Aorta (tissue), 5 donors: ENCODE measurements at regions not wholly inside any gene's neighbourhood (a gene's known extent, or its start where the extent isn't known, plus 50 kb on each side); places are given as distances from the start of the nearest gene placed in this dataset.

ENCODE experiments used
- ATAC-seq: fragments of 200-7000 bp; cut with Tn5 transposase; one replicate; pipeline ENCODE4 v1.9.1; 2022; ENCODE audit warnings: moderate library complexity; ENCODE audit not compliant: low FRiP score
- DNase-seq, 2 donors: peaks; one replicate each; pipeline ENCODE4 v3.0.0-alpha.2; 2020
- H3K27ac ChIP-seq, 2 donors: one replicate each; pipeline ENCODE4 v1.5.1; 2013; ENCODE audit warnings: low read length in 2 of 2, mild to moderate bottlenecking in 2 of 2, moderate library complexity in 2 of 2, control low read depth in 1 of 2, inconsistent platforms in 1 of 2, low read depth in 1 of 2
- H3K27me3 ChIP-seq, 2 donors: one replicate each; pipeline ENCODE4 v1.6.1; 2013; ENCODE audit warnings: control low read depth in 1 of 2, low read length in 1 of 2, mild to moderate bottlenecking in 1 of 2, moderate library complexity in 1 of 2; ENCODE audit not compliant: insufficient read depth in 2 of 2, control insufficient read depth in 1 of 2
- H3K36me3 ChIP-seq, 2 donors: one replicate each; pipeline ENCODE4 v1.6.1; 2013; ENCODE audit warnings: control low read depth in 1 of 2, low read length in 1 of 2, mild to moderate bottlenecking in 1 of 2; ENCODE audit not compliant: insufficient read depth in 2 of 2, control insufficient read depth in 1 of 2
- H3K4me1 ChIP-seq, 2 donors: one replicate each; pipeline ENCODE4 v1.6.1; 2013; ENCODE audit warnings: low read length in 2 of 2, control low read depth in 1 of 2, mild to moderate bottlenecking in 1 of 2, moderate library complexity in 1 of 2; ENCODE audit not compliant: insufficient read depth in 2 of 2, control insufficient read depth in 1 of 2
- H3K4me3 ChIP-seq, 2 donors: one replicate each; pipeline ENCODE4 v1.5.1; 2013; ENCODE audit warnings: low read length in 2 of 2, control low read depth in 1 of 2, mild to moderate bottlenecking in 1 of 2
- H3K9me3 ChIP-seq: one replicate; pipeline ENCODE4 v1.6.1; 2013; ENCODE audit warnings: mild to moderate bottlenecking, low read length; ENCODE audit not compliant: control insufficient read depth
- WGBS, 2 donors: extraction: QIAGEN DNeasy Blood & Tissue Kit; methylation state at CpG; one replicate each; pipeline ENCODE4 v1.1.7; 2013; 5-methylcytosine and 5-hydroxymethylcytosine counted together
- intact Hi-C, 2 donors: fragments of 100-400 bp; cut with DNase I; formaldehyde crosslinking; loops; one replicate each; pipeline versions ENCODE4 v1.14.2 to v1.15.0; 2022
- donor health status: healthy with polysubstance abuse.
- donor health status: Bipolar disorder and iron deficiency.
- donor health status: DM: no; HTN: no; CAD: no.
- donor health status: DM: no; HTN: no; CAD: no.
- donor health status: DM: yes; HTN: yes; CAD: no.

DNA sequence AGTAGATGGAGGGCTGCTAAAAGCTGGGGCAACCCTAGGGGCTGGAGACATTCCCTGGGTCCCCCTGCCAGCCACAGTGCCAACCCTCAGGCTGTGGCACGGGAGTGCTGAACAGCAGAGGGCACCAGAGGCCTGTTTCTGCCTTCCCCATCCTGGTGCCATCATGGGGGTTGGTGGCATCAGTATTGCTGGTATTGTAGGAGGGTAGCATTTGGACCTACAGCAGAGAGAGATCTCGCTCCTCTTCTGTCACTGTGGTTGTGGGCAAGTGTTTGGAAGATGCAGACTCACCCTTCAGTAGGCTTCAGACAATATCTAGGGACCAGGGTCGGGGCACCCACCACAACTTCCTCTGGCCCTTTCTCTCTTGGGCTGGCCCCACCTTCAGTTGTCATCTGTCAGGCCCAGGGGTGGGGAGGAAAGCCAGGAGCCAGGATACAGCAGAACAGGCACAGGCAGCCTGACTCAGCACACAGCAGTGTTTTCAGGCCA lies 123.5 kb downstream of the RPLP1 start:
- no peak overlapping the region for H3K27ac ChIP-seq
- H3K9me3 ChIP-seq = no peaks in the 10 kb centered on the region
- DNase-seq (peak; percentile 79 to 86), ATAC-seq (peak; percentile 79)
- intact Hi-C loops = loop anchor here (2.0 to 10.0 kb wide), 5 partner anchors 77 to 911 kb away; partner anchors contain the start of gene TLE3 (in 1 of the 2)
- no peak overlapping the region for H3K4me3 ChIP-seq
- no peaks in the 10 kb centered on the region for H3K36me3 ChIP-seq
- 65 to 82% methylated on average over 3 of the region's 3 CpGs for WGBS, 2 donors
- H3K4me1 ChIP-seq = no peaks in the 10 kb centered on the region
- H3K27me3 ChIP-seq = no peaks in the 10 kb centered on the region

GRCh38 chr15:69576948-69577351 lies 124.3 kb downstream of the RPLP1 start:
- 95 to 99% methylated on average over 4 of the region's 4 CpGs for WGBS, 2 donors
- intact Hi-C loops = loop anchor here (2.0 to 10.0 kb wide), 5 partner anchors 76 to 910 kb away; partner anchors contain the start of gene TLE3 (in 1 of the 2)
- Histone ChIP-seq H3K9me3 (no peaks in the 10 kb centered on the region), H3K27ac (no peak overlapping the region), H3K4me1 (no peaks in the 10 kb centered on the region), H3K4me3 (no peak overlapping the region), H3K36me3 (no peaks in the 10 kb centered on the region), H3K27me3 (no peaks in the 10 kb centered on the region)
- peak; percentile 12 to 41 for DNase-seq
- ATAC-seq = no peak

- peak; percentile 21 to 50 for DNase-seq
- H3K4me3 ChIP-seq = no peak overlapping the region
- no peaks in the 10 kb centered on the region for H3K4me1 ChIP-seq
- no peaks in the 10 kb centered on the region for H3K36me3 ChIP-seq
- 94 to 98% methylated on average over 7 of the region's 7 CpGs for WGBS, 2 donors
- no peak for ATAC-seq
- H3K27me3 ChIP-seq = no peaks in the 10 kb centered on the region
- no peak overlapping the region for H3K27ac ChIP-seq
- H3K9me3 ChIP-seq = no peaks in the 10 kb centered on the region
- intact Hi-C loops = loop anchor here (2.0 to 10.0 kb wide), 5 partner anchors 75 to 910 kb away; partner anchors contain the start of gene TLE3 (in 1 of the 2)
These were observed 124.8 kb downstream of the RPLP1 start for GRCh38 chr15:69577397-69577796.

DNA sequence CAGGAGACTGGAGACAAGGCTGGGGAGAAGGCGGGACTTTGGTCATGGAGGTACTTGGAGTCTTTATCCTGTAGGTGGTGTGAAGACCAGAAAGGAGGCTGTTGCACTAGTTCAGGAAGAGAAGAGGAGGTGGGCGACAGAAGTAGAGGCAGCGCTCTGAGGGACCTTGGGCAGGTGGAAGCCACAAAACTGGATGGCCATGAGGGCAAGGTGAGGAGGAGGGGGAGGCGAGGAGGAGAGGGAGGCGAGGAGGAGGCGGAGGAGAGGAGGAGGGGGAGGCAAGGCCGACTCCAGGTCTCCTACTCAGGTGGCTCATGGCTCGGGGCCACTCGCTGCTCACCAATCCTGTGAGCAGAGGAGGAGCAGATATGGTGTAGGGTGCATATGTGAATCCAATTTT lies 125.6 kb downstream of the RPLP1 start:
- H3K9me3 ChIP-seq = no peaks in the 10 kb centered on the region
- no peaks in the 10 kb centered on the region for H3K27me3 ChIP-seq
- ATAC-seq = no peak
- DNase-seq = peak in 1 of 2 donors; percentile 67
- no peak overlapping the region for H3K4me3 ChIP-seq
- no peaks in the 10 kb centered on the region for H3K4me1 ChIP-seq
- no peaks in the 10 kb centered on the region for H3K36me3 ChIP-seq
- intact Hi-C loops = loop anchor here (5.0 to 10.0 kb wide), 4 partner anchors 509 to 909 kb away; partner anchors contain the start of gene TLE3 (in 1 of the 2)
- 96 to 97% methylated on average over 9 of the region's 9 CpGs for WGBS, 2 donors
- no peak overlapping the region for H3K27ac ChIP-seq

DNA sequence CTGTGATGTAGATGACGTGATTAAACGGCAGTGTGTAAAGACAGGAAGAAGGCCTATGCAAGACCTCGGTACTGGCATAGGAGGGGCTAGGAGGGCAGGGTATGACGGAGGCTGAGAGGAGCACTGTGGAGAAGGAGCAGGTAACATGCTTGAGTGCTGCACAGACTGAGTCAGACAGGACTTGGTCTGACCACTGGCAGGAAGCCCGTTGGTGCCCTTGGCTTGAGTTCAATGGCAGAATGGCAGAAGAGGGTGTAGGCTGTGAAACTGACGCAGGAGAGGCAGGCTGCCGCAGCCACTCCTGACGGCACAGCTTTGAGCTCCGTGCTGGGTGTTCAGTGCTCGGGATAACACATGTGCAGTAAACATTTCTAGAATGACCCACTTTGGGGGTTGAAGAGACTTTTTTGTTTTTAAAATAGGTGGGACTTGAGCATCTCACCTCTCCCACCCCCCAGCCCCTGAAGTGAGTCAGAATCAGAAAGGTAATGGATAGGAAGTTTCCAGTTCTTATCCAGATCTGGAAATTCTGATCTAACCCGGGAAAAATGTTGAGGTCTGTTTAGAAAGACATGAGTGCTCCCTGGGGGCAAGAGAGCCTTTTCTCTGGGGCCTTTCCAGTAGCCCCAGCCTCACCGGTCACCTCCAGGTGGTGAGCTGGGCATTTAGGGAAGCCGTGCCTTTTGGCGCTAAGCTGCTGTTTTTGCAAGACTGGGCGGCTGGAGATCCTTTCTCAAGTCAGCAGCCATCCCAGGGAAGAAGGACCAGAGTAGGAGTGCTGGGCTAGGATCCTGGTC lies 126.4 kb downstream of the RPLP1 start:
- Histone ChIP-seq H3K27ac (no peak overlapping the region), H3K27me3 (no peaks in the 10 kb centered on the region), H3K9me3 (no peaks in the 10 kb centered on the region), H3K36me3 (no peaks in the 10 kb centered on the region), H3K4me1 (no peaks in the 10 kb centered on the region), H3K4me3 (no peak overlapping the region)
- 22 to 28% methylated on average over 15 of the region's 15 CpGs for WGBS, 2 donors
- intact Hi-C loops = loop anchor here (5.0 to 10.0 kb wide), 4 partner anchors 508 to 908 kb away; partner anchors contain the start of gene TLE3 (in 1 of the 2)
- DNase-seq (peak; percentile 87 to 94), ATAC-seq (peak; percentile 44)

- Histone ChIP-seq H3K4me3 (no peak overlapping the region), H3K4me1 (no peaks in the 10 kb centered on the region), H3K9me3 (no peaks in the 10 kb centered on the region), H3K36me3 (no peaks in the 10 kb centered on the region), H3K27ac (no peak overlapping the region), H3K27me3 (no peaks in the 10 kb centered on the region)
- WGBS, 2 donors = 94 to 97% methylated on average over 7 of the region's 7 CpGs
- peak in 1 of 2 donors; percentile 22 for DNase-seq
- intact Hi-C loops = loop anchor here (5.0 to 10.0 kb wide), 4 partner anchors 507 to 907 kb away; partner anchors contain the start of gene TLE3 (in 1 of the 2)
- no peak for ATAC-seq
These were observed 127.5 kb downstream of the RPLP1 start for GRCh38 chr15:69579950-69580618.

DNA sequence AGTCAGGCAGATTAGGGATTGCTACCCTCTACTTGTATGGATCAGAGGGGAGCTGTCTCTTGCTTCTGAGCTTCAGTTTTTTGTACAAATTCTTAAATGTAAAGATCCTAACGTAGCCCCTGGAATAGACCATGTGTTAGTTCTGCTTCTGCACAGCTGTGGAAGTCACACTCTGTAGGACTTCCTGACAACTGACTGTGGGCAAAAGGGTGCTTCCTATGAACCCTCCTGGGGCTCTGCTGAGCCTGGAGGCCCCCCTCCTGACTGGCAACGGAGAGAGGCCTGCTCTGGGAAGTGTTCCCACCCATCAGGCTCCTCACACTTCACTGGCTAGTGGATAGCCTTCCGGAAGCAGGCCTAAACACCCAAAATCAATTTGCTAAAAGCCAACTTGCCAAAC lies 131.0 kb downstream of the RPLP1 start:
- Histone ChIP-seq H3K4me3 (no peak overlapping the region), H3K27ac (no peak overlapping the region), H3K4me1 (no peaks in the 10 kb centered on the region), H3K27me3 (no peaks in the 10 kb centered on the region), H3K9me3 (no peaks in the 10 kb centered on the region), H3K36me3 (no peaks in the 10 kb centered on the region)
- ATAC-seq (no peak), DNase-seq (peak in 1 of 2 donors; percentile 5)
- 69 to 70% methylated on average over 3 of the region's 3 CpGs for WGBS, 2 donors
- intact Hi-C loops = no loop called here

GRCh38 chr15:69585937-69586336 lies 133.3 kb downstream of the RPLP1 start:
- 71 to 76% methylated on average over 3 of the region's 3 CpGs for WGBS, 2 donors
- no peaks in the 10 kb centered on the region for H3K27me3 ChIP-seq
- intact Hi-C loops = no loop called here
- H3K4me3 ChIP-seq = no peak overlapping the region
- H3K9me3 ChIP-seq = no peaks in the 10 kb centered on the region
- DNase-seq = no peak
- no peaks in the 10 kb centered on the region for H3K4me1 ChIP-seq
- H3K36me3 ChIP-seq = no peaks in the 10 kb centered on the region
- no peak for ATAC-seq
- H3K27ac ChIP-seq = no peak overlapping the region
